HG03159 (cell line): ENCODE measurements at regions not wholly inside any gene's neighbourhood (a gene's known extent, or its start where the extent isn't known, plus 50 kb on each side); places are given as distances from the start of the nearest gene placed in this dataset.

ENCODE experiments used
- ATAC-seq: cut with Tn5 transposase; IDR thresholded peaks from one replicate; pipeline ENCODE4 v1.9.1; 2021; ENCODE audit warnings: mild to moderate bottlenecking, moderate library complexity; ENCODE audit not compliant: unreplicated experiment

GRCh38 chr10:31586723-31587638, 268.0 kb downstream of the ZEB1 start:
- ATAC-seq, result no peak

- ATAC-seq, result no peak
These were observed 265.9 kb downstream of the ZEB1 start for GRCh38 chr10:31584876-31585275.

- ATAC-seq, result no peak
These were observed 265.1 kb downstream of the ZEB1 start for GRCh38 chr10:31584098-31584631.

GRCh38 chr10:31583293-31583692, 264.3 kb downstream of the ZEB1 start:
- no peak for ATAC-seq

DNA sequence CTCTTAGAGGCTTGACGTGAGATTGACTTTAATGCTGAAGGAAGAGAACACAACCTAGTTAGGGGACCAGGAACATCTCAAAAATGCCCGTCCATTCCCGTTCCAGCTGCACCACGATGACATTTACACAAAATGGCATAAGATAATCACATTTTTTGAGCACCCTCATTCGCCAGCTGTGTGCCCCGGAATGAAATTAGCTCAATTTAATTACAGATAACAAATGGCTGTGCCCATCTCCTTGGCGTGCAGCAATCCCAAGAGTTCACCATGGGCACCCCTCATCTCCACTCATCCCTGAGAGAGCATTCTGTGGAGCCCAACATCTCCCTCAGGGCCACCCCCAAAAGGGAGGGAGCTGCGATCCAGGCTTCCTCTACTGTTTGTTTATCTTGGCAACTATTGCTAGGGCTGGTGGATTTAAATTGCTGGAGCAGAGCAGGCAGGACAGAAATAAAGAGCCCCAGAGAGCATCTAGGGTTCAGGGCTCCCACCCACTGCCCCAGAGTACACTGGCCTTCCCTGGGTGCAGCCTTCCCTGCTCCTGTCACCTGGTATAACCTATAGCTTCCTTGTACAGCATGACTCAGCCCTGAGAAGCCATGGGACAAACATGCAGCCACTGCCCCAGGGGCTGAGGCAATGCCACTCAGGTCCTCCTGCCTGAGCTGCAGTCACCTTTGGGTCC, 263.5 kb downstream of the ZEB1 start:
- no peak for ATAC-seq

DNA sequence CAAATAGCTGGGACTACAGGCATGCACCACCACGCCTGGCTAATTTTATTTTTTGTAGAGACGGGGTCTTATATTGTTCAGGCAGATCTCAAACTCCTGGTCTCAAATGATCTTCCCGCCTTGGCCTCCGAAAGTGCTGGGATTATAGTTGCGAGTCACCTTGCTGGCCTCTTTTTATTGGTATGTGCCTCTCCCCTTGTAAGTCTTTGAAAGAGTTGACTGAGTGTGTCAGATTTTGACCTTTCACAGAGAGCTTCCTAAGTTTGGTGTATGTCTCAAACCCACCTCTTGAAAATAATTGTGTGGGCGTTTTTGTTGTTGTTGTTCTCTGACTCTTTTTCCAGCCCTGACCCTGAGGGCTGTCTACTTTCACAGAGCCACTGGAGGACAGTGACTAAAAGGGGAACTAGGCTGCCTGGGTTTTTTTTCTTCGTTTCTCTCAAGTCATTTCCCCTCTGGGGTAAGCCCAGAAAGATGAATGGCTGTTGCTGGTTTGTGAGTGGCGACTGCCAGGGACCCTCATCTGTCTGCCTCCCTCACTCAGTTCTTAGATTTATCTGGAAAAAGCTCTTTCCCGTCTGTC, 262.8 kb downstream of the ZEB1 start:
- no peak for ATAC-seq

DNA sequence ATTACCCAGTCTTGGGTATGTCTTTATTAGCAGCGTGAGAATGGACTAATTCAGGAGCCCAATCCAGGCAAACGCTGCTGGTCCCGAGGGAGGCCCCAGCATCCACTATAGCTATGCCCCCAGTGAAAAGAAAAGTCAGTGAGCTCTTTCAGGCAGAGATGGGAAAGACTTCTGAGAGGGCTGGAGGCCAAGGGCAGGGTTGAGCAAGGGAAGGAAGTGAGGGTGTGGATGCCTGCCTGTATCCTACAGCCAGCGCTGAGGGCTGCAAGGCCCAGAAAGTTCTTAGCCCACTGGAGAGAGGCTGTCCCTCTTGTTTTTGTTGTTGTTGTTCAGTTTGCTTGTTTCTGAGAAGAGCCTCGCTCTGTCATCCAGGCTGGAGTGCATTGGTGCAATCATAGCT, 261.6 kb downstream of the ZEB1 start:
- no peak for ATAC-seq
